ENCODE measurements at regions not wholly inside any gene's neighbourhood (a gene's known extent, or its start where the extent isn't known, plus 50 kb on each side); places are given as distances from the start of the nearest gene placed in this dataset.

GRCh38 chr9:79492092-79493009 lies 79.4 kb upstream of the TLE4 start:
- no peak overlapping the region for H3K9ac ChIP-seq (replicated peaks in 1 of 4; ENCODE audit: extremely low read depth in 1 of 4, low read depth in 3 of 4, low read length in 3 of 4)
- H2BK5ac ChIP-seq (ENCODE audit: low read depth, low read length), result no peak overlapping the region
- H3K14ac ChIP-seq (ENCODE audit: insufficient read length), result no peak overlapping the region
- H4K91ac ChIP-seq (replicated peaks; ENCODE audit: insufficient read length, low read length), result no peak overlapping the region
- FAIRE-seq (no peak), DNase-seq (ENCODE audit: low read depth in 1 of 2, low spot score in 2 of 2) (no peak)
- H3K27me3 ChIP-seq (replicated peaks in 1 of 4; ENCODE audit: control insufficient read depth in 3 of 4, extremely low read depth in 1 of 4, insufficient read depth in 3 of 4, low read length in 3 of 4), result no peaks in the 10 kb centered on the region
- no peak overlapping the region for H3K23ac ChIP-seq (ENCODE audit: insufficient read length)
- H4K5ac ChIP-seq (ENCODE audit: insufficient read length, low read depth, low read length), result no peak overlapping the region
- H4K8ac ChIP-seq (ENCODE audit: extremely low read depth, insufficient read depth, low read length), result no peak overlapping the region
- no peaks in the 10 kb centered on the region for H3K4me1 ChIP-seq (replicated peaks in 1 of 4; ENCODE audit: control insufficient read depth in 3 of 4, insufficient read depth in 4 of 4, low read length in 3 of 4)
- no peak overlapping the region for H3K4me2 ChIP-seq (ENCODE audit: insufficient read depth in 1 of 2, low read depth in 2 of 2, low read length in 2 of 2)
- ChIA-PET POLR2A (ENCODE audit: partially characterized antibody) (no interaction called here), CTCF (ENCODE audit: partially characterized antibody) (interaction anchor here (0.6 kb wide), 1 partner anchor 191 kb away, joined by 4 read pairs; no protein-coding TSS in a partner anchor)
- H2AK5ac ChIP-seq (ENCODE audit: low read depth, low read length), result no peak overlapping the region
- no peak overlapping the region for H3K4ac ChIP-seq (replicated peaks; ENCODE audit: insufficient read length, low read depth, low read length)
- H3K56ac ChIP-seq (replicated peaks; ENCODE audit: insufficient read length, low read depth, low read length), result no peak overlapping the region
- no peak overlapping the region for H2BK120ac ChIP-seq (replicated peaks; ENCODE audit: low read depth, low read length)
- peaks cover 0 to 3% of the 10 kb centered on the region in 2 experiments; a peak in 1 of 4 replicates for H3K9me3 ChIP-seq (ENCODE audit: insufficient read depth in 2 of 2, low read depth in 1 of 2, low read length in 1 of 2)
- H2BK15ac ChIP-seq (ENCODE audit: low read length), result no peak overlapping the region
- no peak overlapping the region for H2BK12ac ChIP-seq (ENCODE audit: low read depth, low read length)
- no peak overlapping the region for H2AFZ ChIP-seq (ENCODE audit: low read length)
- no peaks in the 10 kb centered on the region for H3K36me3 ChIP-seq (ENCODE audit: control insufficient read depth in 2 of 4, insufficient read depth in 4 of 4, low read length in 3 of 4)
- H3K79me2 ChIP-seq (ENCODE audit: control insufficient read depth in 1 of 2, insufficient read depth in 2 of 2, low read length in 2 of 2), result no peaks in the 10 kb centered on the region
- H3K18ac ChIP-seq (ENCODE audit: extremely low read depth, low read length), result no peak overlapping the region
- no peak overlapping the region for H3K4me3 ChIP-seq (ENCODE audit: extremely low read depth in 1 of 4, insufficient read depth in 2 of 4, low read depth in 3 of 4, low read length in 4 of 4)
- no peak overlapping the region for H2BK20ac ChIP-seq (ENCODE audit: low read length)
- no peak overlapping the region for H3K27ac ChIP-seq (ENCODE audit: low read depth, low read length)
- WGBS, 2 experiments (ENCODE audit: extremely low coverage in 1 of 2, insufficient coverage in 1 of 2, insufficient read length in 1 of 2, insufficient replicate concordance in 2 of 2, low coverage in 1 of 2, low lambda C conversion rate in 2 of 2, missing lambda C conversion rate in 1 of 2), result 93% methylated on average over 3 of the region's 3 CpGs; no CpG with 5 or more reads in 1 of the 2 experiments
- no peaks in the 10 kb centered on the region for H3K79me1 ChIP-seq (ENCODE audit: low read depth, low read length)
- H3K23me2 ChIP-seq (ENCODE audit: low read depth, low read length), result no peaks in the 10 kb centered on the region
- no peaks in the 10 kb centered on the region for H4K20me1 ChIP-seq (replicated peaks in 1 of 2; ENCODE audit: control insufficient read depth in 1 of 2, insufficient read depth in 2 of 2, low read length in 2 of 2)
- TF ChIP-seq RFX5 (IDR thresholded peaks at IDR 0.05; ENCODE audit: borderline replicate concordance, low read depth, low read length) (no peak), CTCF (IDR thresholded peaks at IDR 0.05; ENCODE audit: control extremely low read depth in 1 of 3, insufficient read depth in 1 of 3, low read depth in 1 of 3, low read length in 3 of 3) (no peak), CREB1 (IDR thresholded peaks at IDR 0.05) (no peak), RXRA (IDR thresholded peaks at IDR 0.05; ENCODE audit: insufficient read depth, low read depth, low read length) (no peak), NRF1 (IDR thresholded peaks at IDR 0.05; ENCODE audit: low read depth, low read length) (no peak), KDM1A (IDR thresholded peaks at IDR 0.05; ENCODE audit: borderline replicate concordance, low read length) (no peak), KDM4A (IDR thresholded peaks at IDR 0.05; ENCODE audit: low read depth, low read length, severe bottlenecking) (no peak), CBX5 (IDR thresholded peaks at IDR 0.05; ENCODE audit: low read depth, low read length) (no peak), CBX8 (IDR thresholded peaks at IDR 0.05; ENCODE audit: borderline replicate concordance, low read depth, low read length) (no peak), SIRT6 (IDR thresholded peaks at IDR 0.05; ENCODE audit: low read length) (no peak), TCF12 (IDR thresholded peaks at IDR 0.05; ENCODE audit: low read depth, low read length) (no peak)
